ENCODE measurements at regions not wholly inside any gene's neighbourhood (a gene's known extent, or its start where the extent isn't known, plus 50 kb on each side); places are given as distances from the start of the nearest gene placed in this dataset.
A peak's percentile ranks its signal among the peaks of the same experiment; 100 is the strongest.

DNA sequence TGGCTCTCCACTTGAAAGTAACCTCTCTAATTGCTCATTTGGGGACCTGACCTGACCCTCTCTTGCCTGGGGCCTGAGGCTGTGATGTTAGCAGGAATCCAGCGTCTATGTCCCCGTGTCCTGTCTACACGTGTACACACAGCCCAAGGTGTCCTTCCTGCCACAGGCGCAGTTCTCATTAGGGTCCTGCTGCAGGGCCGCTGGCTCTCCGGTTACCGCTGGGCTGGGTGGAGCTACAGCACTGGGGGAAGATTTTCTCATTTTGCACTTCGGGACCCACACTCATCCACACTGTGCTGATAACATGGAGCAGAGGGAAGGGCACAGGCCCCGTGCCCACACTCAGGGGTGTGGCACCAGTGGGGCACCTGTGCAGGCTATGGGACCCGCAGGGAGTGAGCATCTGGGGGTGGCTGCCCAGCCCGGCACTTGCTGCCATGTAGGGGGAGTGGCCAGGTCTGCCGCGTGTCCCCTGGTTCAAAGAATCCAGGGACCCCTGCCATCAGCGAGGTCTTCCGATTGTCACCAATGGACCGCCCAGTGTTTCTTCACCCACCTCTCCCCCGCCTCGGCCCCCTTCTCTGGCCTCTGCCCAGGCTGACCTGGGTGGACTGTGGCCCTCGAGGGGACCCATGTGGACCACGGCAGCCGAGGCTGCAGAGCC, 98.7 kb upstream of the SFSWAP start:
- H3K4me1 Mint-ChIP-seq (ENCODE audit: unreplicated experiment), result peaks cover 41% of the 10 kb centered on the region
- TF ChIP-seq, protein P1, sequence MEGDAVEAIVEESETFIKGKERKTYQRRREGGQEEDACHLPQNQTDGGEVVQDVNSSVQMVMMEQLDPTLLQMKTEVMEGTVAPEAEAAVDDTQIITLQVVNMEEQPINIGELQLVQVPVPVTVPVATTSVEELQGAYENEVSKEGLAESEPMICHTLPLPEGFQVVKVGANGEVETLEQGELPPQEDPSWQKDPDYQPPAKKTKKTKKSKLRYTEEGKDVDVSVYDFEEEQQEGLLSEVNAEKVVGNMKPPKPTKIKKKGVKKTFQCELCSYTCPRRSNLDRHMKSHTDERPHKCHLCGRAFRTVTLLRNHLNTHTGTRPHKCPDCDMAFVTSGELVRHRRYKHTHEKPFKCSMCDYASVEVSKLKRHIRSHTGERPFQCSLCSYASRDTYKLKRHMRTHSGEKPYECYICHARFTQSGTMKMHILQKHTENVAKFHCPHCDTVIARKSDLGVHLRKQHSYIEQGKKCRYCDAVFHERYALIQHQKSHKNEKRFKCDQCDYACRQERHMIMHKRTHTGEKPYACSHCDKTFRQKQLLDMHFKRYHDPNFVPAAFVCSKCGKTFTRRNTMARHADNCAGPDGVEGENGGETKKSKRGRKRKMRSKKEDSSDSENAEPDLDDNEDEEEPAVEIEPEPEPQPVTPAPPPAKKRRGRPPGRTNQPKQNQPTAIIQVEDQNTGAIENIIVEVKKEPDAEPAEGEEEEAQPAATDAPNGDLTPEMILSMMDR (IDR thresholded peaks at IDR 0.05), result no peak
- no peak overlapping the region for H3K4me3 Mint-ChIP-seq (ENCODE audit: unreplicated experiment)
- H3K36me3 Mint-ChIP-seq (ENCODE audit: unreplicated experiment), result no peaks in the 10 kb centered on the region
- DNase-seq (ENCODE audit: extremely low spot score, unreplicated experiment), result no peak
- no peak overlapping the region for H3K27ac Mint-ChIP-seq (ENCODE audit: unreplicated experiment)
- peaks cover 4% of the 10 kb centered on the region for H3K27me3 Mint-ChIP-seq (ENCODE audit: unreplicated experiment)
- no peaks in the 10 kb centered on the region for H3K9me3 Mint-ChIP-seq (ENCODE audit: unreplicated experiment)

DNA sequence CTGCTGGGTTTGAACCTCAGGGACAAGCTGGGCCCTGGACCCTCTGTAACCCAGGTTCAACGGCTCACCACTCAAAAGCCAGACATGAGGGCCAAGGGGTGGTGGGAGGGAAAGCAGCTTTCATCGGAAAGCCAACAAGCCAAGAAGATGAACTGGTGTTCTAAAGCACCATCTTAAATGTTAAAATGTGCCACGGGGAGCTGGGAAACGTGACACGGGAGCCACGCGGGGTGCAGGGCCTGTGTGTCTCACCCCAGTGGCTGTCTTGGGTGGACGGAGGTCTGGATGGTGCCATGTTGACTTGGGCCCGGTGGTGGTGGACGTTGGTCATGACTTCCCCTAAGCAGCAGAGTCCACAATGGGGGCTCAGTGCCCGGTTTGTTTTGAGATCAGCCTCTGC, 97.7 kb upstream of the SFSWAP start:
- no peaks in the 10 kb centered on the region for H3K9me3 Mint-ChIP-seq (ENCODE audit: unreplicated experiment)
- no peak overlapping the region for H3K27ac Mint-ChIP-seq (ENCODE audit: unreplicated experiment)
- H3K27me3 Mint-ChIP-seq (ENCODE audit: unreplicated experiment), result peaks cover under 1% of the 10 kb centered on the region
- H3K4me3 Mint-ChIP-seq (ENCODE audit: unreplicated experiment), result no peak overlapping the region
- H3K36me3 Mint-ChIP-seq (ENCODE audit: unreplicated experiment), result no peaks in the 10 kb centered on the region
- DNase-seq (ENCODE audit: extremely low spot score, unreplicated experiment), result no peak
- TF ChIP-seq, protein P1 (IDR thresholded peaks at IDR 0.05), result no peak
- peaks cover 41% of the 10 kb centered on the region for H3K4me1 Mint-ChIP-seq (ENCODE audit: unreplicated experiment)

DNA sequence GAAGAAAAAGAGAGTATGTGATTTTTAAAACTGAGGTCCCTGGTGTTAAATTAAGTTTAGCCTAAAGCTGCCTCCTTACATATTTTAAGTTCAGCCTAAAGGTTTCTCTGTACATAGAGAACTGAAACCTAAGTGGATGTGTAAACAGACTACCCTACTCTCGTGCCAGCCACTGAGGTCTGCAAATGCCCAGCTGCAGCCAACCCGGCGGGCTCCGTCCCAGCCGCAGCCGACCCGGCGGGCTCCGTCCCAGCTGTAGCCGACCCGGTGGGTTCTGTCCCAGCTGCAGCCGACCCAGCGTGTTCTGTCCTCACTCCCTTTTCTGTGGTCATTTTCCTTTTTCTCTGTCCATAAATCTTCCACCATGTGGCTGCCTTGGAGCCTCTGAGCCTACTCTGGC, 97.2 kb upstream of the SFSWAP start:
- no peaks in the 10 kb centered on the region for H3K36me3 Mint-ChIP-seq (ENCODE audit: unreplicated experiment)
- TF ChIP-seq, protein P1 (IDR thresholded peaks at IDR 0.05), result no peak
- no peaks in the 10 kb centered on the region for H3K9me3 Mint-ChIP-seq (ENCODE audit: unreplicated experiment)
- no peaks in the 10 kb centered on the region for H3K27me3 Mint-ChIP-seq (ENCODE audit: unreplicated experiment)
- H3K4me3 Mint-ChIP-seq (ENCODE audit: unreplicated experiment), result no peak overlapping the region
- H3K4me1 Mint-ChIP-seq (ENCODE audit: unreplicated experiment), result peaks cover 41% of the 10 kb centered on the region
- no peak overlapping the region for H3K27ac Mint-ChIP-seq (ENCODE audit: unreplicated experiment)
- no peak for DNase-seq (ENCODE audit: extremely low spot score, unreplicated experiment)

DNA sequence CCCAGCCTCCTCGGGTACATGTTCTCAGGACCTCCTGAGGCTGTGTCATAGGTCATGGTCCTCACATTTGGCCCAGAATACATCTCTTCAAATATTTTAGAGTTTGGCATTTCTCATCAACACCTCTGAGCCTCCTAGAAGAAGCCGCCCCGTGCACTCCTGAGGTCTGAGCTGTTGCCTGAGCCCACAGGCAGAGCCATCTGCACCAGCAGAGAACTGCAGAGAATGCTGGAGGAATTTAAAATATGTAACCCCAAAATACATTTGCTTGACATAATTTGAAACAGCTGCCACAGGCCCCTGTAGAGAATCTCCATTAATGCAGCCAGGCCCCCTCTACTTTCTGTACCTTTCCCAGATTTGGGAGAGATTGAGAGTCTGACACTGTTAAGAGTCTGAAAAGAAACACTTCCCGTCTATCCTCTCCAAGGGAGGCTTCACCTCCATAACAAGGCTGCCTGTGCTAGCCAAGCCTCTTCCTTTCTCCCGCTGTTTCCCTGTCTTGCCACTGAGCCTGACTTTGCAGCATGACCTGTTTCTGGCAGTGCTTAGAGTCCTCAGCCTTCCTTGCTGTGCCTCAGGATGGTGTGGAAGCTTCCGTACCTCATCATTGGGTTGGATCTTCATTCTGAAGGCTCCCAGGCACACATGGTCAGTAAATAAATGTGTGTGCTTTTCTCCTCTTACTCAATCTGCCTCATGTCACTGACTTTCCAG, 95.4 kb upstream of the SFSWAP start:
- Mint-ChIP-seq H3K9me3 (ENCODE audit: unreplicated experiment) (no peaks in the 10 kb centered on the region), H3K27ac (ENCODE audit: unreplicated experiment) (peak overlapping the region; percentile 38), H3K4me1 (ENCODE audit: unreplicated experiment) (peaks cover 39% of the 10 kb centered on the region), H3K4me3 (ENCODE audit: unreplicated experiment) (no peak overlapping the region), H3K27me3 (ENCODE audit: unreplicated experiment) (peaks cover 7% of the 10 kb centered on the region), H3K36me3 (ENCODE audit: unreplicated experiment) (no peaks in the 10 kb centered on the region)
- no peak for DNase-seq (ENCODE audit: extremely low spot score, unreplicated experiment)
- TF ChIP-seq, protein P1 (IDR thresholded peaks at IDR 0.05), result no peak

DNA sequence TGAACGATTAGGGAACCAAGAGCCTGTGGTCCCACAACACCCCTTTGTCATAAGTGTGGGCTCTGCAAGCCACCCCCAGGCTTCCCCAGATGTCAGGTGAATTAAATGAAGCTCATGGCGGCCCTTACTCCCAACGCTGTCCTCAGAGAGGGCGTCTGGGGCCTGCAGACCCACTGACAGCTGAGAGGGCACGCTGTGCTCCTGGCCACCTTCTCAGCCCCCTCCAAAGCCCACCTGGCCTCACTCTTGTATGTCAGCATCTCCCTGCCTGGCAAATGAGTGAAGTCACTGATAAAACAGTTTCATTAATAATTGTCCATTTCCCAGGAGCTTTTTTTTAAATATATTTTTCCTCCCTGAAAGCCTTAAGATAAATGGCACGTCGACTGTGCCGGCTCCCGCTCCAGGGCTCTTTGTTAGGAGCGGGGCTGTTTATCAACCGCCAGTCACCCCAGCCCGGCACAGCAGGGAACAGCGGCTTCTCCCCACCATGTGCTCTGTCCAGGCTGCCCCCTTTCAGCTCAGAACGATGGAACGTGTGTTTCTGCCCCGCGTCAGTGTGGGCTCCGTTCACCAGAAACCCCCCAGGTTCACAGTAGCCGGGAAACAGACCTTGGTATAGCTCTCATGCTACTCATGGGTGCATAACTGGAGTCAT, 94.7 kb upstream of the SFSWAP start:
- Mint-ChIP-seq H3K27ac (ENCODE audit: unreplicated experiment) (no peak overlapping the region), H3K36me3 (ENCODE audit: unreplicated experiment) (no peaks in the 10 kb centered on the region)

More for the DNA sequence above, 94.7 kb upstream of the SFSWAP start:
- peaks cover 39% of the 10 kb centered on the region for H3K4me1 Mint-ChIP-seq (ENCODE audit: unreplicated experiment)
- no peak overlapping the region for H3K4me3 Mint-ChIP-seq (ENCODE audit: unreplicated experiment)
- no peaks in the 10 kb centered on the region for H3K9me3 Mint-ChIP-seq (ENCODE audit: unreplicated experiment)
- DNase-seq (ENCODE audit: extremely low spot score, unreplicated experiment), result no peak
- H3K27me3 Mint-ChIP-seq (ENCODE audit: unreplicated experiment), result peaks cover 7% of the 10 kb centered on the region
- TF ChIP-seq, protein P1 (IDR thresholded peaks at IDR 0.05), result no peak
